ENCODE measurements at regions not wholly inside any gene's neighbourhood (a gene's known extent, or its start where the extent isn't known, plus 50 kb on each side); places are given as distances from the start of the nearest gene placed in this dataset.

- CTCF ChIA-PET = no interaction called here
- POLR2A ChIA-PET = no interaction called here
Measured at GRCh38 chr13:22402682-22403081, 731.8 kb downstream of the FGF9 start.

More at GRCh38 chr13:22402682-22403081, 731.8 kb downstream of the FGF9 start:
- intact Hi-C loops (cut with micrococcal nuclease) = no loop called here
- FAIRE-seq = no peak
- no peaks in the 10 kb centered on the region for H3K9me1 ChIP-seq (replicated peaks; ENCODE audit: control insufficient read depth, extremely low read depth, insufficient read depth, low read length)
- H3K36me3 ChIP-seq (ENCODE audit: control insufficient read depth in 2 of 2, extremely low read depth in 1 of 2, insufficient read depth in 2 of 2, low read length in 2 of 2) = no peaks in the 10 kb centered on the region
- H4K20me1 ChIP-seq (replicated peaks; ENCODE audit: control insufficient read depth, extremely low read depth, insufficient read depth, low read length) = no peaks in the 10 kb centered on the region
- no peak overlapping the region for H3K27ac ChIP-seq (ENCODE audit: insufficient read depth, low read depth, low read length)
- no peak for DNase-seq (ENCODE audit: low read depth, low spot score)
- no TSS peak for BruUV-seq (replicated peaks)
- no peaks in the 10 kb centered on the region for H3K27me3 ChIP-seq (ENCODE audit: control insufficient read depth in 2 of 2, insufficient read depth in 2 of 2, low read length in 2 of 2)
- H3K9me3 ChIP-seq (replicated peaks; ENCODE audit: control insufficient read depth, insufficient read depth, low read length) = peaks cover 14% of the 10 kb centered on the region
- H3K4me3 ChIP-seq (replicated peaks in 1 of 3; ENCODE audit: insufficient read depth in 1 of 3, low read depth in 1 of 3, low read length in 3 of 3) = no peak overlapping the region
- TF ChIP-seq, protein P1, sequence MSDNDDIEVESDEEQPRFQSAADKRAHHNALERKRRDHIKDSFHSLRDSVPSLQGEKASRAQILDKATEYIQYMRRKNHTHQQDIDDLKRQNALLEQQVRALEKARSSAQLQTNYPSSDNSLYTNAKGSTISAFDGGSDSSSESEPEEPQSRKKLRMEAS (IDR thresholded peaks at IDR 0.05; ENCODE audit: insufficient read depth, insufficient read length) = no peak
- no peak for TF ChIP-seq POLR2A (IDR thresholded peaks at IDR 0.05; ENCODE audit: low read depth, low read length)
- TF ChIP-seq FOS (IDR thresholded peaks at IDR 0.05; ENCODE audit: borderline replicate concordance, insufficient read depth, low read length) = no peak
- TF ChIP-seq JUN (IDR thresholded peaks at IDR 0.05; ENCODE audit: borderline replicate concordance, insufficient read depth, insufficient read length, low read depth) = no peak
- TF ChIP-seq CTCF (IDR thresholded peaks at IDR 0.05; ENCODE audit: extremely low read depth in 1 of 2, insufficient read depth in 1 of 2, low read depth in 1 of 2, low read length in 2 of 2) = no peak
- TF ChIP-seq EZH2 (IDR thresholded peaks at IDR 0.05; ENCODE audit: borderline replicate concordance, low read depth, low read length, severe bottlenecking) = no peak
- no peak for TF ChIP-seq MYC (IDR thresholded peaks at IDR 0.05; ENCODE audit: low read depth, low read length)
- TF ChIP-seq POLR2AphosphoS5 (IDR thresholded peaks at IDR 0.05; ENCODE audit: insufficient read depth, low read depth, low read length) = no peak
- TF ChIP-seq GATA2 (IDR thresholded peaks at IDR 0.05; ENCODE audit: insufficient read depth, insufficient read length, low read depth, low read length) = no peak
- no peaks in the 10 kb centered on the region for H3K79me2 ChIP-seq (ENCODE audit: control insufficient read depth, insufficient read depth, low read length)
- H3K4me1 ChIP-seq (ENCODE audit: control insufficient read depth, extremely low read depth, insufficient read depth, low read length) = no peaks in the 10 kb centered on the region
- no peak overlapping the region for H2AFZ ChIP-seq (ENCODE audit: low read depth, low read length)
- dilution Hi-C loops (cut with MboI; ENCODE audit: extremely low pct_ligation_motif_present, low sequenced_read_pairs) = no loop called here
- H3K9ac ChIP-seq (replicated peaks; ENCODE audit: extremely low read depth, insufficient read depth, low read length) = no peak overlapping the region
- H3K4me2 ChIP-seq (ENCODE audit: insufficient read depth, low read length) = no peak overlapping the region

All from endothelial cell of umbilical vein (primary cell).